Stimulated activated CD8-positive, alpha-beta memory T cell treated with anti-CD3 and anti-CD28 coated beads, Interleukin-2, amount 100 ng/mL, for 1 hour (primary cell): ENCODE measurements at regions not wholly inside any gene's neighbourhood (a gene's known extent, or its start where the extent isn't known, plus 50 kb on each side); places are given as distances from the start of the nearest gene placed in this dataset.
"Not testable (repeated sequence)": the region's sequence is repeated elsewhere in the genome, so short reads cannot be mapped to it uniquely, and the experiment has no call there.

Experiments
- DNase-seq, 2 donors: peaks; one replicate each; pipeline ENCODE4 v3.0.0-alpha.2; 2020; ENCODE audit warnings: low read depth in 2 of 2

- DNase-seq = no peak
Observed at GRCh38 chr20:40278673-40279072, 410.4 kb downstream of the MAFB start.

- no peak for DNase-seq
Observed at GRCh38 chr20:40276301-40276700, 412.7 kb downstream of the MAFB start.

- DNase-seq = no peak
Observed at GRCh38 chr20:40275738-40276137, 413.3 kb downstream of the MAFB start.

- no peak for DNase-seq
Observed at GRCh38 chr20:40274912-40275533, 414.0 kb downstream of the MAFB start.

GRCh38 chr20:40269274-40269673 lies 419.8 kb downstream of the MAFB start:
- DNase-seq = not testable (repeated sequence)

- DNase-seq = no peak
Observed at GRCh38 chr20:40268321-40269075, 420.5 kb downstream of the MAFB start.

GRCh38 chr20:40265825-40266533 lies 423.1 kb downstream of the MAFB start:
- DNase-seq = no peak

GRCh38 chr20:40262219-40262618 lies 426.8 kb downstream of the MAFB start:
- DNase-seq = no peak

GRCh38 chr20:40258931-40259330 lies 430.1 kb downstream of the MAFB start:
- no peak for DNase-seq

GRCh38 chr20:40257763-40258162 lies 431.3 kb downstream of the MAFB start:
- no peak for DNase-seq

GRCh38 chr20:40255365-40255764 lies 433.7 kb downstream of the MAFB start:
- DNase-seq = no peak

GRCh38 chr20:40254023-40254772 lies 434.8 kb downstream of the MAFB start:
- no peak for DNase-seq

- DNase-seq = no peak
Observed at GRCh38 chr20:40251284-40251932, 437.6 kb downstream of the MAFB start.

GRCh38 chr20:40249805-40250204 lies 439.2 kb downstream of the MAFB start:
- no peak for DNase-seq

GRCh38 chr20:40245829-40246228 lies 443.2 kb downstream of the MAFB start:
- DNase-seq = no peak

- DNase-seq = no peak
Observed at GRCh38 chr20:40244286-40244685, 444.8 kb downstream of the MAFB start.

GRCh38 chr20:40241596-40242343 lies 447.3 kb downstream of the MAFB start:
- no peak for DNase-seq

GRCh38 chr20:40238511-40238910 lies 450.5 kb downstream of the MAFB start:
- no peak for DNase-seq

GRCh38 chr20:40234593-40234992 lies 454.4 kb downstream of the MAFB start:
- no peak for DNase-seq

GRCh38 chr20:40233406-40233805 lies 455.6 kb downstream of the MAFB start:
- DNase-seq = no peak

- DNase-seq = no peak
Observed at GRCh38 chr20:40232756-40233155, 456.3 kb downstream of the MAFB start.
